Mammary epithelial cell (primary cell): ENCODE measurements at regions not wholly inside any gene's neighbourhood (a gene's known extent, or its start where the extent isn't known, plus 50 kb on each side); places are given as distances from the start of the nearest gene placed in this dataset.

Source experiments
- CTCF ChIP-seq, 2 donors: IDR thresholded peaks in 1 of 2; conservative IDR thresholded peaks in 1 of 2; 2 replicates each; pipeline ENCODE4 v1.5.1; 2011 to 2012; ENCODE audit warnings: inconsistent platforms in 2 of 2, low read length in 2 of 2, mild to moderate bottlenecking in 2 of 2, control low read depth in 1 of 2, low read depth in 1 of 2; ENCODE audit not compliant: insufficient read depth in 1 of 2; ENCODE audit errors: extremely low read depth in 1 of 2
- EZH2 ChIP-seq: IDR thresholded peaks from 2 replicates; pipeline ENCODE4 v1.6.1; 2012; ENCODE audit warnings: low read length, inconsistent platforms, borderline replicate concordance

GRCh38 chr11:70505761-70506657 is 107.7 kb downstream of the CTTN start:
- TF ChIP-seq CTCF (conservative IDR thresholded peaks at IDR 0.05 in 1 of 2, IDR thresholded peaks at IDR 0.05 in 1 of 2; ENCODE audit: extremely low read depth in 1 of 2, insufficient read depth in 1 of 2, low read depth in 1 of 2, low read length in 2 of 2) (no peak), EZH2 (no peak)
